ENCODE measurements at regions not wholly inside any gene's neighbourhood (a gene's known extent, or its start where the extent isn't known, plus 50 kb on each side); places are given as distances from the start of the nearest gene placed in this dataset.
"Not testable (repeated sequence)": the region's sequence is repeated elsewhere in the genome, so short reads cannot be mapped to it uniquely, and the experiment has no call there.

DNA sequence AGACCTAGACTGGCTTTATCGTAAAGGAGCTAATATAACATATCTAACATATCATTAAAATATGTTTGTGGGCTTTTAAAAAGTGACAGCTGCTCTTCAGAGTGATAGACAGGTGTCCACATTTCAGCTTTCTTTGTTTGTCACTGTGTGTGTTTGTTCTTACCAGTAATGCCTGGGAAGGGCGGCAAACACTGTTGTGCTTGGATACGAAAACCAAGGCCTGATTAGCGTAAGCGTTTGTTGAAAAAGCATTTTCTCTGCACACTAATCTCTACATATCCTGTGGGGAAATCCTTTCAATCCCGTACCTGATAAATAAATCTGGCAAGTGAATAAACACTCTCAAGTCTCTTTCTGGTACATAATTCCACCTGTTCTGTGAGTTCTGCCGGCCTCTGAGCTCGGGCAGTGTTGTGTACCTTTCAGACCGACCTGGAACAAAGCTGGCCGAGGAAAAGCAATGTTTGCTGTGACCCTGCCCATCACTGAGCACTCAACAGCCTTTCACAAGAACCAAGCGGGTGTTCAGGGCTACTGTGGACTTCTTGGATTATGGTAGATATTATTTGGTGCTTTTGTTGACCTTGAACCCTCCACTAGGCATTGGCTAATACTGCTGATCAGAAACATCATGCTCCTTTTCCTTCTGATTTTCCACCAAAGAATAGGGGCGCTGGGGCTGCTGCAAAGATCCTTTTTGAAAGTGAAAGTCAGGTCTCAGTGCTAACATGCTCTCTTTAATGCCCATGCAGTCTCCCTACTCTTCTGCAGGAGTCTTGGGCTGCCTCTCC is 100.4 kb downstream of the CD83 start:
- DNase-seq = no peak

DNA sequence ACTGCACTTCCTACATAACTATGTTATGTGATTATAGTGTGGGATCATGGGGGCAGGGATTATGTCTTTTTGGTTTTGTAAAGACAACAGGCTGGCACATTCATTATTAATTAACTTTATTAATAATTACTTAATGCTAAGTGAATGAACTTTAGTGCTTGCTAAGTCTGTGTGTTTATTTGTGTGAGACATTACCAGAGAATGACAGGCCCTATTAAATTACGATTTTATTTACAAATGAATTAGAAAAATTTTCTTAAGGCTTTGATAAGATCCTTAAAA is 100.9 kb downstream of the CD83 start:
- no peak for DNase-seq

DNA sequence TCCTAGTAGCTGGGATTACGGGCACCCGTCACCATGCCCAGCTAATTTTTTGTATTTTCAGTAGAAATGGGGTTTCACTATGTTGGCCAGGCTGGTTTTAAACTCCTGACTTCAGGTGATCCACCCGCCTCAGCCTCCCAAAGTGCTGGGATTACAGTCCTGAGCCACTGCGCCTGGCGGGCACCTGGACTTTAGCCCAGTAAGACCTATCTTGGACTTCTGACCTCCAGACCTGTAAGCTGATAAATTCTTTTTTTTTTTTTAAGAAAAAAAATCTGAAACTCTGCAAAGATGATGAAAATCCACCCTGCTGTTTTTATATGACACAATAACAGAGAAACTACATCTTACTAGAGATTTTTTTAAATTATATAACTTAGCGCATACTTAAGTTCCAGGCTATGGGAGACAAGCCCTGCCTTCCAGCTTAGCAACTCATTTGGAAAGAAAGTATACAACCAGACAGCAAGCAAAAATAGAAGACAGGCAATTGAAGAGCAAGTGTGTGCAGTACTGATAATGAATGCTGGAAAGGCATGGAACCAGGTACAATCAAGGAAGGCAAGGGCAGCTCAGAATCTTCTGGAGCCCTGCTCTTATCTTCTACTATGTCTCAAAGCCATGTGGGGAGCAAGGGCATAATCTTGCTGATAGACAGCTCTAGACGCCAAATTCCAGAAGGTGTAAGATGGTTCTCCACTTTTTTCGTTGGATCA is 104.2 kb downstream of the CD83 start:
- DNase-seq = no peak

DNA sequence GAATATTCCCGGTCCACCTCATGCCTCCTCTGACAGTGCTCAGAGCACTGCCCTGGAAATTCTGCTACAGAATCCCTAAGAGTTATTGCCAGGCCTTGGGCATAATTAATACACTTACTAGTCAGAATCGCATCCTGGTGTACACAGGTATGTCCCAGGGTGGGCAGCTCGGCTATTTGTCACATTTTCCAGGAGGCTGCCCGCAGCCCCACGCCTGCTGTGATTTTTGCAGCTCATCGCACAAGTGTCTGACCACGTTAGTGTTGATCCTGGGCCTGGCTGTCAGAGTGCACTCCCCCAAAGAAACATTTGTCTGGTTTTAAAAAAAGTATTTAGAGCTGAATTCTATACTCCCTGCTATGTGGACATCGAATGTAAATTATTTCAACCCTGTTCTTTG is 105.4 kb downstream of the CD83 start:
- no peak for DNase-seq

DNA sequence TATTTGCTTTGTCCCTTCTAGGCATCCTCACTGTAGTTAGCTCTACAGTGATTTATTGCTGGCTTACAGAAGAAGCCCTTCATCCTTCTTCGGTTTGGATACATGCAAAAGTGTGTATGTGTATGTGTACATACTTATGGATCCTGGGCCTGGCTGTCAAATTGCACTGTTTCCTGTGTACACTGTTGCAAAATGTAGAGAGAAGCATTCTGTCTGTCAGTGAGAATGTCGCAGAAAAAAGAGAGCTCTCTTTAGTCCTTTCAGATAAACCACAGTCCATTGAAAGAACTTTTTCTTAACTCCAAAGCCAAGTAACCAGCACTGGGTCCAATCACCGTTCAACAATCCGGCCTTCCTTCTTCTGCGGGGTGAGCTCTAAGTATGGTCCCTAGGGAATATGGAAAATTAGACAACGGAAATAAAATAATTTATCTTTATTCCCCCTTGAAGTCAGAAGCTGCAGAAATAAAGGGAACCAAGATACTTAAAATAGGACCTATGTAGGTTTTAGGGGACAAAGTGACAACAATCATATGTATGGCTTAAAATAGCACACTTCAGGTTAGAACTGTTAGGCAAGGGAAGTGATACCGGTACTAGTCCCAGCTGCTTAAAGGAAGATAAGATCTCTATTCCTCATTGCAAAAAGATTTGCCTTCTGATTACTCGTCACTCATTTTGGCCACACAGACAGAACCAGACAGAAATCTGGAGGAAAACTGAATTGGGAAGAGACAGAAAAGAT is 107.0 kb downstream of the CD83 start:
- no peak for DNase-seq

DNA sequence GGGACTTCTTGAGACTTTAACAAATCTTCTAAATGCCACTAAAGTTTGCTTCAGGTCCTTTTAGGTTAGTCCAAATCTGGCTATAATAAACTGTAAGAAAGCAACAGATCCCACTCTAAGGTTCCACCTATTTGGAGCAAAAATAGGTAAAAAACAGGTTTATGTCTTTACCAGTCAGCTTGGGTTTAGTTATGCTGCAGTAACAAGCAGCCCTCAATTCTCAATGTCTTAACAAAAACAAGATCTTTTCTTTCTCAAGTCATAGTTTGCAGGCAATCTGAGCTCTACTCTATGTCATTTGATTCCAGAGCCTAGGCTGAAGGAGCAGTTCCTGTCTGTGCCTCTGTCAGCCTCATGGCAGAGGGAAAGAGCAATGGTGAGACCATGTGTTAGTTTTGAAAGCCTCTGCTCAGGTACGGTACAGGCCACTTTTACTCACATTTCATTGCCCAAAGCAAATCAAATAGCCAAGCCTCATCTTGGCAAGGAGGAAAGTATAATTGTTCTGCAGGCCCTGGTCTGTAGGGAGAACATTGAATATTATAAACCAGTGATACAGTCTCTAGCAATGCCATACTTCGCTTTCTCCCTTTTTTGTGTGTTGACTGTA is 108.6 kb downstream of the CD83 start:
- DNase-seq = no peak

DNA sequence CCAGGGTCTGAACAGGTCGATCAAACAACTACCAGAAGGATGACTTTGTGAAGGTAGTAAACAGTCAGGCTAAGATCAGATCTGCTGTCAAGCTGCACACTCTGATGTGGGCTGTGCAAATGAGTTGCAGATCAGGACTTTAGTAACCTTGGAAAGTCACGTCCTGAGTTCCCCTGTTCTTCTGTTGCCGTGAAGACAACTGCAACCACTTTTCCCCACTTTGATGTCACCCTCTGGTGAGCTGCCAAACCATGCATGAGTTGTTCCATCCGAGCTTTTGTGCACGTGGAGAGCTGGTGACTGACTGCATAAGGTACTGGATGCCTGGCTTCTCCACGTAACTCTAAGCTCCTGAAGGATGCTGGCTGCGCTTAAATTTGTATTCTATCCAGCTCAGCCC is 111.0 kb downstream of the CD83 start:
- DNase-seq = no peak

DNA sequence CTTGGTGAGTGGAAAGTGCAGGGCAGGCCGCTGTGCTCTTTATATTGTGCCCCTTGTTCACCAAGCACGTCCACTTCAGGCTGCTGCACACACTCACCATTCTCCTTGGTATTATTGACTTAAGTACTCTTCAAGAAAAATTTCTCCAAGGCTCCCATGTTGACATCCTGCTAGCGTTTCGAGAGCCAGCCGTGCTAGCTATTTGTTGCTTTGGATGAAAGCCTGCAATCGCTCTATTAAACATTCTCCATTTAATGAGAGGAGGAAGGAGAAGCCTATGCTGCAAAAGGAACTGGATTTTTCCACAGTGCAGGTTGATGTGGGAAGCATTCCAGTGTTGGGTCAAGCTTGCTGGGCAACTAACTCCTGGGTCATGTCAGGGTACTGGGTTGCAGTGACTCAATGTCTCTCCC is 113.5 kb downstream of the CD83 start:
- no peak for DNase-seq

DNA sequence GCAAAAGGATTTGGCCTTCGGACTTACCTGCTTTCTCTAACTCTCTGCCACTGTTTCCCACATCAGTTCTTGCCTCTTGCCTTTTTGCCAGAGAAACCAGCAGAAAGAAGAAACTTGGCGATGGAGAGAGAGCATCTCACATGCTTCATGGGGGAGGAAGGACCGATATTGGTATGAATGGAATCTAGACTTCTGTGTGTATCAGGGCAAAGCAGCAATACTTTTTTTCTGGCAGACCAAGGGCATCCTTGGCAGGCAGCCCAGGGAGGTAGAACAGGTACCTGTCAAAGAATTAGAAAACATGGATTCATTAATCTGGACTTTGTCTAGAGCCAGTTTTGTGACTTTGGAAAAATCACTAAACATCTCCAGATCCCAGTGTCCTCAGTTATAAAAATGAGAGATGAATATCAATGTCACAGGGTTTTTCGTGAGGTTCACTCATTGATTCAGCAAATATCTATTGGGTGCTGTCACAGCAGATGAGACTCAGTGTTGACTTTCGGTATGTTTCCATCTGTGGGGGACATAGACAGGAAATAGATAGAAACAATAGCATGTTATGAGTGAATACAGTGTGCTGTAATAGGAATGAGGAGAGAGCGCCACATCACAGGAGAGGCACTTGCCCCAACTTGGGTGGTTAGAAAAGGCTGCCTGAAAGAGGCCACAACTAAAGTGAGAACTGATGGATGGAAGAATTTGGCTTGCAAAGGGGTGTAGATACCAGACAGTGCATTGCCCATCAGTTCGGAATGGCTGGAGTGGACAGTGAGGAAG is 114.1 kb downstream of the CD83 start:
- no peak for DNase-seq

DNA sequence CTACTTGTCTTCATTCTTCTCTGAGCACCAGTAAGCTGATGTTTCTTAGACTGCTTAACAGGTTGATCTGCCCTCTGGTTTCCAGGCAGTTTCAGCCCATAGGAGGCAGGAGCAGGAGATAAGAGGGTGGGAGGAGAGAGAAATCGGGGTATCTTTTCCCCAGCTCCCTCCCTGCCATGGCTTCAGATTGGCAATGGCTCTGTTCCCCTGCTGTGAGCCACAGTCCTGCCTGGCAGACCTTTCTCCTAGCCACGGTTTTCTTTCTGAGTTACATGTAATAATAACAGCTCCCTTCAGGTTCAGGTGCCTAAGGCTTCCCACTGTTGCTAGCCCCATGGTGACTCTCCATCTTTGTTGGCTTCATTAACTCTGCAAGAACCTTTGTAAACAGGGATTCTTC is 115.3 kb downstream of the CD83 start:
- DNase-seq = no peak

DNA sequence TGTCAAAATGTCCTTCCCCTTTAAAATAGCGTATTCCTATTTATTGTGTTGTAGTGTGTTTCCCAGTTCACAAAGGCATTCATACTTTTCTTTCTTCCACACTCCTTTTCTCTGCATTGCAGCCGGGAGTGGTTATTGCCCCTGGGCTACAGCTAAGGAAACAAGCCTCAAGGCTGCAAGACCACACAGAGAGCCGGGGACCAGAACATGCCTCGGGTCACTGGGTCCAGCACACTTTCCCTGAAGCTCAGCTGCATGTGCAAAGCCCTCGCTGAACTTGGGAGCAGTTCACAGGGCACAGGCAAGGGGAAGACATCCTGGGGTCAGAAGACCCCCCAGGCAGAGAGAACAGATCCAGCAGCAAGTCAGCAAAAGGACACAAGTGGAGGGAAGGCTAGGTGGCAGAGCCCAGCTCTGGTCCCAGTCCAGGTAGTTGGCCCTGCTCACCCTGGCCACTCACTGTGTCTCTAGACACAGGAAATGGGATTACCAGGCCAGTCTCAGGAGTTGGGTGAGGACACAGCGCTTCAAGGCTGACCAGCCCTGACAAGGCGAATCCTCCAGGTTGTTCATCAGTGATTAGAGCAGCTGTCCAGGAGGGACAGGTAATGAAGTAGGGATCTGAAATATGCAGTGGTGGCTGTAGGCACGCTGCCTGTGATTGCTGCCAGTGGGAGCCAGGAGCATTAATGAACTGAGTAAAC is 118.2 kb downstream of the CD83 start:
- DNase-seq = no peak

DNA sequence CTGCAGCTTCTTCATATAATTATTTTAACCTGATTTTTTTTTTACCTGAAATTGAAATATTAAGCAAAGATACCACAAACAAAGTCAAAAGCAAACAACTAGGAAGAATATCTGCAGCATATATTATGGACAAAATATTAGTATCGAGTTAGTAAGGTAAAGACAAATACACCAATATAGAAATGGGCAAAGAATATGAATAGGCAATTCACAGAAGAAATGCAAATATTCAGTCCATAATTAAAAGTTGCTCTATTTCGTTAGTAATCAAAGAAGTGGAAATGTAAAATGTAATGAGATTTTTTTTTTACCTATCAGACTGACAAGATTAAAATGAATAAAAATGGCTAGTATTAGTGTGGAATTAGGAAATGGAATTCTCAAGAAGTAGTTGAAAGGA is 121.5 kb downstream of the CD83 start:
- no peak for DNase-seq

DNA sequence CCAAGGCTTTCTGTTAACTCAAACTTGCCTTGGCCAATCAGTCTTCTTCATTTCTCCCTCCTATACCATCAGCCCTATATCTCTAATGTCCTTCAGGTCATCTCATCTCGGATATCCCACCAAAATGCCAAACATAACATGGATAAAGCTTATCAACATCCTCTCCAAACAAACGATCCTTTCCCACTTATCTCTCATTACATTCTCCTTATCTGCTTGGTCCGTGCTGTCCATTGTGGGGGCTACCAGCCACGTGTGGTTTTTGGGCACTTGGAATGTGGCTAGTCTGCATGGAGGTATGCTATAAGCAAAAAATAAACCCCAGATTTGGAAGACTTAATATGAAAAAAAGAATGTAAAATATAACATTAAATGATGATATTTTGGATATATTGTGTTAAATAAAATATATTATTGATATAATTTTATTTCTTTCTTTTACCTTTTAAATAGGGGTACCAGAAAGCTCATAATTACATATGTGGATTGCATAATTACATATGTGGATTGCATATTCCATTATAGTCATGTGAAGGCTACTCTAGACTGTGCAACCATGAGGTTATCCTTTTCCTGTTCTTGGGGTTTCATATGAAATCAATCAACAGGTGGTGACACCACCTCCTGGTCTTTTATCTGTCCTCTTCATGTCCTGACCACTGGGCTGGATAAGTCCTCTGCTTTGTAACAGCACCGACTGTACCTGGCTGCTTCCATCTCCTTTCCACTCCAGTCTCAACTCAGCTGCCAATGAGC is 123.0 kb downstream of the CD83 start:
- no peak for DNase-seq

DNA sequence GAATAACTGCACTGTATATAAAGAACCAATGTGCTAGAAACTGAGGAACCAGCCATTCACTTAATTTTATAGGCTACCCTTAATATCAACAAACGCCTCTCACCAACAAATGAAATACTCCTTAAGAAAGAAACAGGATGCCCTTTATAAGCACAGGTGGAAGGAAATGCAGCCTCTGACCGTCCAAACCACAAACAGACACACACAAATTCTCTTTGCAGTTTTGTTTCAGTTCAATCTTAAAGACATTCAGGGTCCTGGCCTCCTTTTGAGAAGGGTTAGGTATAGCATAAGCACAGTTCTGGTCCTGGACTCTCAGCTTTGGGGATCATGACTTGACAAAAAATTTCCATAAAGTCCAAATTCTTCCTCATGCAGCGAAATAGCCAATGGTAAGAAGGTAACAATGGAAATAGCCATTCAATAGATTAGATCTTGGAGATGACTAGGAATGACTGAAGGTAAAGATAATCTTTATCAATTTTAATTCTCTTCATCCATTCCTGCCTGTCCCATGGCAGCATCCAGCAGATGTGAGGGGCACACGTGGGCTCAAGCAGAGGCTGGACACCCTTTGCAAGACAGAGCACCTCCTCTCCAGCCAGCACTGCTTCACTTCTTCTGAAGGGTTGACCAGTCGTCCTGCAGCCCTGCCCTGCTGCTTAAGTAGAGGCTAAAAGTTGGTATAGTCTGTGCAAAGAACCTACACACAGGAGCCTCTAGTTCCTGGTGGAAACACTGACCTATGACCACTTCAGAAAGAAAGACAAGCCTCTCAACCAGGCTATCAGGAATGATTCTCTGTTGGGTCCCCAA is 123.9 kb downstream of the CD83 start:
- DNase-seq = no peak

DNA sequence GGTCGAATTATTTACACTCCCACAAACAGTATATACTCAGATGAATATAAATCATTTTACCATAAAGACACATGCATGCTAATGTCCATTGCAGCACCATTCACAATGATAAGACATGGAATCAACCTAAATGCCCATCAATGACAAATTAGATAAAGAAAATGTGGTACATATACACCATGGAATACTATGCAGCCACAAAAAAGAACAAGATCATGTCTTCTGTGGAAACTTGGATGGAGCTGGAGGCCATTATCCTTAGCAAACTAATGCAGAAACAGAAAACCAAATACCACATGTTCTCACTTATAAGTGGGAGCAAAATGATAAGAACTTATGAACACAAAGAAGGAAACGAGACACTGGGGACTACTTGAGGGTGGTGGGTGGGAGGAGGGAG is 125.3 kb downstream of the CD83 start:
- DNase-seq = not testable (repeated sequence)

DNA sequence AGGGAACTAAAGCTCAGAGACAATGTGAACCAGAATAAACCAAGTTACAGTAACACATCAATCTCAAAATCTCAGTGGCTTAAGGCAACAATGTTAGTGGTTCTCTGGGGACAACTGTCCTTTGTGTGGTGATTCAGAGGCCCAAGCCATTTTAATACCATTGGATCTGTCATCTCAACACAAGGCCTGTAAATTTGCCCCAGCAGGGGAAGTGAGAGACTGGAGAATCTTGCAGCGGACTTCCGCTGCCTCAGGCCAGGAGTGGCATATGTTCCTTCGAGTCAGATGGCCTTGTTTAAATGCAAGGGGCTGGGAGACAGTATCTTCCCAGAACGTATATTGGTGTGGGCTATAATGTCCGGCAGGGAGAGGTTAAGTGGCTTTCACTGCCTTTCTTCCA is 126.0 kb downstream of the CD83 start:
- no peak for DNase-seq

DNA sequence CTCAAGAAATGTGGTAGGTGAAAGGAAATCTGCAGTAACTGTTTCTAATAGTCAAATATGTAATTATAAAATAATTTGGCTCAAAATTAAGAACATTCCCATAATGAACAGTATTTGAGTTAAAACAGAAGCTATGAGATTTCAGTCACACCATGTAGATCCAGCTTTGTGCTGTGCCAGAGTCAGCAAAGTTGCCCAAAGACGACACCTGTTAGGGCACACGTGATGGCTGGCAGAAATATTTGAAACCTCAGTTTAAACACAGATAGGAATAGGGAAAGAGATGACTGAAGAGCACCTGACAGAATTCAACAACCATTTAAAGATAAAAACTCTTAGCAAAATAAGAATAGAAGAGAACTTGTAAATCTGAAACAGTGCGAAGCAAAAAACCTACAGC is 129.3 kb downstream of the CD83 start:
- no peak for DNase-seq

DNA sequence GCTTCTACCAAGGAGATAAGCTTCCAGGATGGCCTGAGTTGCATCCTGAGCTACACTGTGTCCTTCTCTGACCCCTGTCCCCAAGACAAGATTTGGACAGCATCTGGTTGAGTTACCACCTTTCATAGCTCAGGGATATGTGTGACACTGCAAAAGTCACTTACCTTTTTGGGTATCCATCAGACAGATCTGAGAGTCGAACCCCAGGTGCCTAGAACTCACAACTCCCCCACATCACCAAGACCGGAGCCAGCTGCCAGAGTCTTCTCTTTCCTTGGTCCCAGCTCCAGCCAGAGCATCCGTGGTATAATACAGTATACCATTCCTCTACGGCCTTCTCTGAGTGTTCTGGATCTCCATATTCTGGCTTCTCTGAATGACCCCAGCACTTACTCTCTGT is 133.0 kb downstream of the CD83 start:
- no peak for DNase-seq

DNA sequence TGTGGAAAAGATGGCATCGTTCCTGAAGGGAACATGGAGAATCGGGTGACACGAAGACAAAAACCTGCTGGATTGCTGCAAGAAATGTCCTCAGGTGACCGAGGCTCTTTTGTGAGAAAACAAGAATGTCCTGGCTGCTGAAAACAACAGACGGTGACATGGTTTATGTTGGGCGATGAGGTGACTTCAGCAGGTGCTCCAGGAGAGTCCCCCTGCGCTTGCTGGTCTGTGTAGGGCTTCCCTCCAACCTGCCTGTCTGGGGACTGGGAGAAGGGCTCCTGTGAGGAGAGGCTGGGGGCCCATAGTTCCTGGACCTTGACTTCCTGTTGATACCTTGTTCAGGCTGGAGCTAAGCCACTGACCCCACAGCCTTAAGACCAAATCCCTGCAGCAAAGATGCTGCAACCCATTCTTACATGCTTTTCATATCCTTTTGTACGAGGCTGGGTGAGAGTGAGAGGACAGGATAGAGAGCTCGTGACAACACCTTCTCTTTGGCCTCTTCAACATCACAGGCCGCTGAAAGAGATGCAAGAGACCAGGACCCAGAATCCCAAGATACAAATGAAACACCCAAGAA is 134.8 kb downstream of the CD83 start:
- DNase-seq = no peak
